Nephron progenitor cell (in vitro differentiated cells): ENCODE measurements at regions not wholly inside any gene's neighbourhood (a gene's known extent, or its start where the extent isn't known, plus 50 kb on each side); places are given as distances from the start of the nearest gene placed in this dataset.

Experiments used
- DNase-seq: peaks from one replicate; pipeline ENCODE4 v3.0.0; 2021
- H3K27ac Mint-ChIP-seq: 2 replicates; pipeline ENCODE4 v1.8.0; 2021; ENCODE audit warnings: mild to moderate bottlenecking, moderate library complexity, mixed read lengths
- H3K27me3 Mint-ChIP-seq: 2 replicates; pipeline ENCODE4 v1.8.0; 2021; ENCODE audit warnings: mild to moderate bottlenecking, low read depth, mixed read lengths; ENCODE audit not compliant: poor library complexity
- H3K36me3 Mint-ChIP-seq: 2 replicates; pipeline ENCODE4 v1.8.0; 2021; ENCODE audit warnings: low read depth, mixed read lengths
- H3K4me1 Mint-ChIP-seq: 2 replicates; pipeline ENCODE4 v1.8.0; 2021; ENCODE audit warnings: mixed read lengths
- H3K4me3 Mint-ChIP-seq: 2 replicates; pipeline ENCODE4 v1.8.0; 2021; ENCODE audit warnings: mild to moderate bottlenecking, moderate library complexity, mixed read lengths
- H3K9me3 Mint-ChIP-seq: 2 replicates; pipeline ENCODE4 v1.8.0; 2021; ENCODE audit warnings: mild to moderate bottlenecking, moderate library complexity, mixed read lengths
- TF ChIP-seq, protein P1 (sequence below): fragments of 200-600 bp; sonication (generic); IDR thresholded peaks from 2 replicates; pipeline ENCODE4 v1.5.0; 2021; ENCODE audit warnings: antibody characterized with exemption

DNA sequence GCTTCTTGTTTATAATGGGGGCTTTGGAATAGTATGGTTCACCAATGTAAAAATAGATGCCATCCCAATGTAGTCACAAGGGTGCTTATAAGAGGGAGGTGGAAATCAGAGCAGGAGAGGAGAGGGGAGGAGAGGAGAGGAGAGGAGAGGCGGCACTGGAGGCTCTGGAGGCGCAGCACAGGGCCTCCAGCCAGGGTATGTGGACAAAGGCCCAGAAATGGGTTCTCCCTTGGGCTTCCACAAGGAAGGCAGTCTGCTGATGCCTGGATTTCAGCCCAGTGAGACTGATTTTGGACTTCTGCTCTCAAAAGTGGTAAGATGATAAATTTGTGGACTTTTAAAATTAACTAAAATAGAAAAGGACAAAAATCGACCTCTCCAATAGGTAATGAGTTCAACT, 116.8 kb downstream of the RNASET2 start:
- Mint-ChIP-seq H3K9me3 (peaks cover 3% of the 10 kb centered on the region), H3K27ac (no peak overlapping the region), H3K4me1 (peaks cover 10% of the 10 kb centered on the region), H3K27me3 (peaks cover 4% of the 10 kb centered on the region), H3K36me3 (no peaks in the 10 kb centered on the region), H3K4me3 (no peak overlapping the region)
- TF ChIP-seq, protein P1, sequence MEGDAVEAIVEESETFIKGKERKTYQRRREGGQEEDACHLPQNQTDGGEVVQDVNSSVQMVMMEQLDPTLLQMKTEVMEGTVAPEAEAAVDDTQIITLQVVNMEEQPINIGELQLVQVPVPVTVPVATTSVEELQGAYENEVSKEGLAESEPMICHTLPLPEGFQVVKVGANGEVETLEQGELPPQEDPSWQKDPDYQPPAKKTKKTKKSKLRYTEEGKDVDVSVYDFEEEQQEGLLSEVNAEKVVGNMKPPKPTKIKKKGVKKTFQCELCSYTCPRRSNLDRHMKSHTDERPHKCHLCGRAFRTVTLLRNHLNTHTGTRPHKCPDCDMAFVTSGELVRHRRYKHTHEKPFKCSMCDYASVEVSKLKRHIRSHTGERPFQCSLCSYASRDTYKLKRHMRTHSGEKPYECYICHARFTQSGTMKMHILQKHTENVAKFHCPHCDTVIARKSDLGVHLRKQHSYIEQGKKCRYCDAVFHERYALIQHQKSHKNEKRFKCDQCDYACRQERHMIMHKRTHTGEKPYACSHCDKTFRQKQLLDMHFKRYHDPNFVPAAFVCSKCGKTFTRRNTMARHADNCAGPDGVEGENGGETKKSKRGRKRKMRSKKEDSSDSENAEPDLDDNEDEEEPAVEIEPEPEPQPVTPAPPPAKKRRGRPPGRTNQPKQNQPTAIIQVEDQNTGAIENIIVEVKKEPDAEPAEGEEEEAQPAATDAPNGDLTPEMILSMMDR, result no peak
- DNase-seq, result no peak

DNA sequence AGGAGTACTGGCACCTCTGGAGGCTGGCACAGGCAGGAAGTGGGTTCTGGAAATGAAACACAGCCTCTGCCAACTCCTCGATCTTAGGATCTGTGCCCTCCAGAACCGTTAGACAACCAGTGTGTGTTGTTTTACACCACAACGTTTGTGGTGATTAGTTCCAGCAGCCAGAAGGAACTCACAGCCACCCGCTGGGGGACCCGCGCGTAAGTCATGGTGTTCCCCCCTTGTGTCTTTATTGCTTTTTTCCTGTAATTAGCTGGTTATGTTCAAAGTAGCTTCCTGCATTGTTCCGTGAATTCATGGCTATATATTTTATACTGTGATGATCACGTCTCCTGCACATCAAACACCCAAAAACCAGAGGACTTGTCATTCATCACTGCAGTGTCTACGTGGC, 117.4 kb downstream of the RNASET2 start:
- H3K9me3 Mint-ChIP-seq, result peaks cover 3% of the 10 kb centered on the region
- H3K27me3 Mint-ChIP-seq, result peaks cover 4% of the 10 kb centered on the region
- no peaks in the 10 kb centered on the region for H3K36me3 Mint-ChIP-seq
- no peak overlapping the region for H3K4me3 Mint-ChIP-seq
- TF ChIP-seq, protein P1, result no peak
- DNase-seq, result no peak
- H3K4me1 Mint-ChIP-seq, result peaks cover 10% of the 10 kb centered on the region
- no peak overlapping the region for H3K27ac Mint-ChIP-seq

DNA sequence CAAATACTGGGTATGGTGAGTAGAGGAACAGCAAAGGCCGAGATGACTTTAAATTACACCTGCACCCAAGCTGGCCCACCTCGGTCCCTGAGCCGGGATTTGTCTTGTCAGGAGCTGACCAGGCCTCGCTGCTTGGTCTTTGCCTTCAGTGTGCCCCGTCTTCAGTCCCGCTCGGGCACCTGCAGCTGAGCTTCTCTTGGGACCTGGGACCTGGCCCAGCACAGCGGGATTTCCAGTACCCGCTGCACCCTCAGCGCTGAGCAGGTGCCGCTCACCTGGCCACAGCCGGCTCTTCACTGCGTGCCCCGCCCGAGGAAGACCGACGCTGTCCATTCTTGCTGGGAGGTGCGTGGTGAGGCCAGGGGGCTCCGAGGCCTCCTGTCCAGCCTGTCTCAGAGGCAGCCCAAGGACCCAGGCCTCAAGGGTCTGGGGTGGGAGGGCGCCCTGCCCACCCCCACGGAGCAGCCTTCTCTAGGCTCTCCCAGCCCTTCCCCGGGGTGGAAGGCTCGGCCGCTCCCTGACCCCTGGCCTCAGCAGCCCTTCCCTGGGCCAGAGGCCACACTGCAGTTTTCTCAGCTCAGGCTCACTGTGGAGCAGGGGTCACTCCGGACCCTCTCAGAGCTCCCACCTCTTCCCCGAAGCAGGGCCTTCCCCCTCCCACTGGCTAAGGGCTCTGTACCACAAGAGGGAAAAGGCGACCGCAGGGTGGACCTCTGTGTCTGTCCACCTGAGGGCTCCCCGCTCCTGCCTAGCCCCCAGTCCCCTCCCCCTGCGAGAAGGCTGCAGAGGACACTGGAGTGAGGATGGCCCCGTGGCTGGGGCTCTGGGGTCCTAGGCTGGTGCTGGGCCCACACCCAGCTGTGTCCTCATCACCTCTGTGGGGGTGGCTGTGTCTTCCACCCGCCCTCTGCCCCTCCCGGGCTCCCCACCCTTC, 119.3 kb downstream of the RNASET2 start:
- no peak overlapping the region for H3K27ac Mint-ChIP-seq
- H3K27me3 Mint-ChIP-seq, result peaks cover 2% of the 10 kb centered on the region
- TF ChIP-seq, protein P1, result no peak
- no peak for DNase-seq
- H3K4me1 Mint-ChIP-seq, result peaks cover 10% of the 10 kb centered on the region
- H3K4me3 Mint-ChIP-seq, result no peak overlapping the region
- H3K9me3 Mint-ChIP-seq, result no peaks in the 10 kb centered on the region
- no peaks in the 10 kb centered on the region for H3K36me3 Mint-ChIP-seq

DNA sequence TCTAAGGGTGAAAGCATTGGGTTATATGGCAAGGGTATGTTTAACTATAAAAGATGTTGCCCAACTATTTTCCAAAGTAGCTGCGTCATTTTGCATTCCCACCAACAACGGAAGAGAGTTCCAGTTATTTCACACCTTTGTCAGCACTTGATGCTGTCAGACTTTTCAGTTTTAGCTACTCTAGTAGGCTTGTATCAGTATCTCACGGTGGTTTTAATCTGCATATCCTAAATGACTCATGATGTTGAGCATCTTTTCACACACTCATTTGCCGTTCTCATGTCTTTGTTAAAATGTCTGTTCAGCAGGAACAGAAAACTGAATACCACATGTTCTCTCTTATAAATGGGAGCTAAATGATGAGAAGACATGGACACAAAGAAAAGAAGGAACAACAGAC, 122.3 kb downstream of the RNASET2 start:
- no peaks in the 10 kb centered on the region for H3K36me3 Mint-ChIP-seq
- no peaks in the 10 kb centered on the region for H3K9me3 Mint-ChIP-seq
- no peak overlapping the region for H3K4me3 Mint-ChIP-seq
- DNase-seq, result no peak
- no peak overlapping the region for H3K27ac Mint-ChIP-seq
- peaks cover 11% of the 10 kb centered on the region for H3K27me3 Mint-ChIP-seq
- TF ChIP-seq, protein P1, result no peak
- H3K4me1 Mint-ChIP-seq, result peaks cover 6% of the 10 kb centered on the region

DNA sequence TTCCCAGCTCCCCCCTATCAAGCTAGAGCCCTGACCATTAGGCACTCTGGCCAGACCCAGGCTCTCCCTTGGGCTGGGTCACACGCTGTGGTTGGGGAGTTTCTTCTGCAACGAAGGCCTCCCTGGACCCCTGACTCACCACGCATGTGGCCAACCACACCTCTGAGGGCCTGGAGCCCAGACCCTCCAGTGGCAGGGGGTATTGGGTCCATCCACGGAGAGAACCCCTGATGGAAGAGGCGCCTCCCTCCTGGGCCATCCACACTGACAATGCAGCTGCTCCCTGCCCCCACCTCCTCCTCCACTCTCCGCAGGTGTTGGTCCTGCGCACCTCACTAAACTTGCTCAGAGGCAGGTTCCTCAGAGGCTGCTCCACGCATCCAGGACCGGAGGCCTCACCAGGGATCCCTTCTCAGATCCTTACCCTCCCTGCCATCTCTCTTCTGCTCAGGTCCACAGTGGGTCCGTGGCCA, 125.4 kb downstream of the RNASET2 start:
- Mint-ChIP-seq H3K27ac (no peak overlapping the region), H3K4me3 (no peak overlapping the region), H3K36me3 (no peaks in the 10 kb centered on the region), H3K27me3 (peaks cover 20% of the 10 kb centered on the region), H3K4me1 (no peaks in the 10 kb centered on the region), H3K9me3 (no peaks in the 10 kb centered on the region)
- DNase-seq, result no peak
- TF ChIP-seq, protein P1, result no peak
